Testis (tissue), 2 donors: ENCODE measurements at regions not wholly inside any gene's neighbourhood (a gene's known extent, or its start where the extent isn't known, plus 50 kb on each side); places are given as distances from the start of the nearest gene placed in this dataset.

Experiments used
- DNase-seq: peaks from one replicate; pipeline ENCODE4 v3.0.0-alpha.2; 2019
- H3K27ac ChIP-seq, 2 donors: fragments of 200-600 bp; sonication (generic); one replicate each; pipeline ENCODE4 v1.5.1; 2019
- H3K27me3 ChIP-seq: fragments of 200-600 bp; sonication (generic); one replicate; pipeline ENCODE4 v1.5.1; 2019
- H3K36me3 ChIP-seq: fragments of 200-600 bp; sonication (generic); one replicate; pipeline ENCODE4 v1.5.1; 2017; ENCODE audit warnings: low read depth; ENCODE audit errors: missing control alignments
- H3K4me1 ChIP-seq: fragments of 200-600 bp; sonication (generic); one replicate; pipeline ENCODE4 v1.5.1; 2019
- H3K4me3 ChIP-seq, 2 donors: fragments of 200-600 bp; sonication (generic); one replicate each; pipeline ENCODE4 v1.5.1; 2017 to 2019
- H3K9me3 ChIP-seq: fragments of 200-600 bp; sonication (generic); one replicate; pipeline ENCODE4 v1.5.1; 2017
- POLR2A ChIP-seq: fragments of 450-650 bp; IDR thresholded peaks from one replicate; pipeline ENCODE4 v1.6.1; 2017; ENCODE audit warnings: antibody characterized with exemption, mild to moderate bottlenecking, moderate library complexity
- WGBS, 2 donors: methylation state at CpG; one replicate each; pipeline ENCODE4 v1.1.5; 2018; 5-methylcytosine and 5-hydroxymethylcytosine counted together
- intact Hi-C: fragments of 100-400 bp; cut with DNase I; formaldehyde crosslinking; loops from one replicate; pipeline ENCODE4 v1.15.1; 2023; ENCODE audit warnings: low total_unique reads
- TF ChIP-seq, protein P1 (sequence below), 3 experiments: fragments of 450-650 bp in 2 of 3; fragments of 200-600 bp in 1 of 3; sonication (generic) in 1 of 3; IDR thresholded peaks; one replicate each; pipeline ENCODE4 v1.5.1; 2016 to 2019; ENCODE audit warnings: antibody characterized with exemption in 3 of 3, mild to moderate bottlenecking in 2 of 3, moderate library complexity in 1 of 3

DNA sequence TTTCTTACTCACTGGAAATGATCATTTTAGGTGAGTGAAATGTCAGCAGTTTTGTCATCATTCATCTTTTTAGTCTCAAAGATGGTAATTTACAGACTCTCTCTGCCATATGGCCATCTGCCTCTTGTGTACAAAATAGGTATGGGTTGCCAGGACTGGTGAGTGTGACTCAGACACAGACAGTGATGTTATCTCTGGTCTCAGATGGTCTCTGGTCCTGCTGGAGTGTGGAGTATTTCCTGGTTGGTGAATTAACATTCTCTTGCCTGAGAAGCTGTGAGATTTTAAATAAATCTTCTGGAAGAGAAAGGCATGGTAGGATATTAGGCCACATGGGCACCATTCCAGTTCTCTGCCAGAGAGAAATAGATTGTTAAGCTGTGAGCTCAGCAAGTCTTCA lies 207.0 kb downstream of the ATP23 start:
- Histone ChIP-seq H3K9me3 (no peaks in the 10 kb centered on the region), H3K4me3 (no peak overlapping the region), H3K27ac (no peak overlapping the region), H3K27me3 (no peaks in the 10 kb centered on the region), H3K36me3 (no peaks in the 10 kb centered on the region), H3K4me1 (no peaks in the 10 kb centered on the region)
- intact Hi-C loops: no loop called here
- no peak for DNase-seq
- TF ChIP-seq, protein P1, sequence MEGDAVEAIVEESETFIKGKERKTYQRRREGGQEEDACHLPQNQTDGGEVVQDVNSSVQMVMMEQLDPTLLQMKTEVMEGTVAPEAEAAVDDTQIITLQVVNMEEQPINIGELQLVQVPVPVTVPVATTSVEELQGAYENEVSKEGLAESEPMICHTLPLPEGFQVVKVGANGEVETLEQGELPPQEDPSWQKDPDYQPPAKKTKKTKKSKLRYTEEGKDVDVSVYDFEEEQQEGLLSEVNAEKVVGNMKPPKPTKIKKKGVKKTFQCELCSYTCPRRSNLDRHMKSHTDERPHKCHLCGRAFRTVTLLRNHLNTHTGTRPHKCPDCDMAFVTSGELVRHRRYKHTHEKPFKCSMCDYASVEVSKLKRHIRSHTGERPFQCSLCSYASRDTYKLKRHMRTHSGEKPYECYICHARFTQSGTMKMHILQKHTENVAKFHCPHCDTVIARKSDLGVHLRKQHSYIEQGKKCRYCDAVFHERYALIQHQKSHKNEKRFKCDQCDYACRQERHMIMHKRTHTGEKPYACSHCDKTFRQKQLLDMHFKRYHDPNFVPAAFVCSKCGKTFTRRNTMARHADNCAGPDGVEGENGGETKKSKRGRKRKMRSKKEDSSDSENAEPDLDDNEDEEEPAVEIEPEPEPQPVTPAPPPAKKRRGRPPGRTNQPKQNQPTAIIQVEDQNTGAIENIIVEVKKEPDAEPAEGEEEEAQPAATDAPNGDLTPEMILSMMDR (IDR thresholded peaks at IDR 0.05): no peak
- TF ChIP-seq POLR2A: no peak

DNA sequence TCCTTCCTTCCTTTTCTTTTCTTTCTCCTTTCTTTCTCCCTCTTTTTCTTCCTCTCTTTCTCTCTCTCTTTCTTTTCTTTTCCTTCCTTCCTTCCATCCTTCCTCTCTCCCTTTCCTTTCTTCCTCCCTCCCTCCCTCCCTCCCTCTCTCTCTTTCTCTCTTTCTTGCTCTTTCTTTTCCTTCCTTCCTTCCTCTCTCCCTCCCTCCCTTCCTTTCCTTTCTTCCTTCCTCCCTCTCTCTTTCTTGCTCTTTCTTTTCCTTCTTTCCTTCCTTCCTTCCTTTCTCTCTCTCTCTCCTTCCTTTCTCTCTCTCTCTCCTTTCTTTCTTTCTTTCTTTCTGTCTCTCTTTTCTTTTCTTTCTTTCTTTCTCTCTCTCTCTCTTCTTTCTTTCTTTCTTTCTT lies 207.6 kb downstream of the ATP23 start:
- H3K27ac ChIP-seq: no peak overlapping the region
- no peaks in the 10 kb centered on the region for H3K9me3 ChIP-seq
- intact Hi-C loops: no loop called here
- H3K36me3 ChIP-seq: no peaks in the 10 kb centered on the region
- H3K27me3 ChIP-seq: no peaks in the 10 kb centered on the region
- H3K4me1 ChIP-seq: no peaks in the 10 kb centered on the region
- TF ChIP-seq, protein P1 (IDR thresholded peaks at IDR 0.05): no peak
- TF ChIP-seq POLR2A: no peak
- DNase-seq: no peak
- no peak overlapping the region for H3K4me3 ChIP-seq

DNA sequence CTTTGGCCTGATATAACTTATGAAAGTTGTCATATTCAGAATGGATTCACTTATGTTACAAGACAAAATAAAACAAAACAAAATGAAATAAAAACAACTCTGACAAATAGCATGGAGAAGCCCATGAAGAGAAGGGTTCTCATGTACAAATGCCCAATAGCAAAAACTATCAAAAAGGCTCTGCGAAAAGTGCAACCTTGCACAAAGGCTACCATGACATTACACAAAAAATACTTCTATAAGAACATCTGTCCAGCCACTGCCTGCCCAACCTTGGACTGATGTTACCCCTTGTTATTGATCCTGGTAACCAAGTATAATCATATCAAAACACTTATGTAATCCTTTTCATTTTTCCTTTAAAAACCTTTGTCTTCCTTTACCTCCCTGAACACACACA lies 213.0 kb downstream of the ATP23 start:
- H3K36me3 ChIP-seq: no peaks in the 10 kb centered on the region
- no peak overlapping the region for H3K4me3 ChIP-seq
- H3K27me3 ChIP-seq: no peaks in the 10 kb centered on the region
- H3K27ac ChIP-seq: no peak overlapping the region
- TF ChIP-seq, protein P1 (IDR thresholded peaks at IDR 0.05): no peak
- TF ChIP-seq POLR2A: no peak
- intact Hi-C loops: no loop called here
- H3K4me1 ChIP-seq: no peaks in the 10 kb centered on the region
- 100% methylated on average over 1 of the region's 1 CpG for WGBS, 2 donors
- no peaks in the 10 kb centered on the region for H3K9me3 ChIP-seq
- DNase-seq: no peak

DNA sequence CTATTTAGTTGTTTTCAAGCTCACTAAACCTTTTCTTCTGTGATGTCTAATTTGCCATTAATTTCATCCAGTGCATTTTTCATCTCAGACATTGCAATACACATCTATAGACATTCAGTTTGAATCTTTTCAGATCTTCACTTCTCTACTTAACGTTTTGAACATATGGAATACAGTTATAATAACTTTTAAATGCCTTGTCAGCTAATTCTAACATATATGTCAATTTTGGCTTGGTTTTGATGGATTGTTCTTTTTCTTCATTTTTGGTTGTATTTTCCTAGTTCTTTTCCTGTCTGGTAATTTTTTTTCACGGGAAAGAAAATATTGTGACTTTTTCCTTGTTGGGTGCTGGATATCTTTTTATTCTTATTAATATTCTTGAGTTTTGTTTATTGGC lies 215.3 kb downstream of the ATP23 start:
- no peaks in the 10 kb centered on the region for H3K9me3 ChIP-seq
- no peaks in the 10 kb centered on the region for H3K36me3 ChIP-seq
- H3K4me3 ChIP-seq: no peak overlapping the region
- TF ChIP-seq, protein P1 (IDR thresholded peaks at IDR 0.05): no peak
- WGBS, 2 donors: 92 to 93% methylated on average over 2 of the region's 2 CpGs
- no peak for DNase-seq
- H3K27ac ChIP-seq: no peak overlapping the region
- no peaks in the 10 kb centered on the region for H3K4me1 ChIP-seq
- intact Hi-C loops: no loop called here
- no peaks in the 10 kb centered on the region for H3K27me3 ChIP-seq

DNA sequence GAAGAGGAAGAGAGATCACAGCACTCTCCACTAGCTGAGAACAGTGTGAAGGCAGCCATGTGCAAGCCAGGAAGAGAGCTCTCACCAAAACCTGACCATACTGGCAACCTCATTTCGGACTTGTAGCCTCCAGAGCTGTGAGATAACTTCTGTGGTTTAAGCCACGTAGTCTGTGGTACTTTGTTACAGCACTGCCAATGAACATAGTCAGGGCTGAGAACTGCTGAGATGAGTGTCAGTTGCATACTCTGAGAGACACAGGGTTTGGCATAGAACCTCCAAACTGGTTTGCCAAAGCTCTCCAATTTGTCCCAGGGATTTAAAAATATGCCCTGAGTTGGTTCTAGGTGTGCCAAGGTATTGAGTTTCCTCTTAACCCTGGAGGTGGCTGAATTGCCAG lies 218.6 kb downstream of the ATP23 start:
- H3K4me3 ChIP-seq: no peak overlapping the region

More for the DNA sequence above, 218.6 kb downstream of the ATP23 start:
- WGBS, 2 donors: 83 to 92% methylated on average over 2 of the region's 2 CpGs
- H3K27me3 ChIP-seq: no peaks in the 10 kb centered on the region
- no peak overlapping the region for H3K27ac ChIP-seq
- no peaks in the 10 kb centered on the region for H3K9me3 ChIP-seq
- TF ChIP-seq, protein P1 (IDR thresholded peaks at IDR 0.05): no peak
- no peak for TF ChIP-seq POLR2A
- intact Hi-C loops: no loop called here
- no peaks in the 10 kb centered on the region for H3K36me3 ChIP-seq
- H3K4me1 ChIP-seq: no peaks in the 10 kb centered on the region
- no peak for DNase-seq
